HG02642 (cell line): ENCODE measurements at regions not wholly inside any gene's neighbourhood (a gene's known extent, or its start where the extent isn't known, plus 50 kb on each side); places are given as distances from the start of the nearest gene placed in this dataset.

Experiments used
- ATAC-seq: cut with Tn5 transposase; IDR thresholded peaks from one replicate; pipeline ENCODE4 v1.9.1; 2021; ENCODE audit warnings: mild to moderate bottlenecking; ENCODE audit not compliant: unreplicated experiment, poor library complexity

DNA sequence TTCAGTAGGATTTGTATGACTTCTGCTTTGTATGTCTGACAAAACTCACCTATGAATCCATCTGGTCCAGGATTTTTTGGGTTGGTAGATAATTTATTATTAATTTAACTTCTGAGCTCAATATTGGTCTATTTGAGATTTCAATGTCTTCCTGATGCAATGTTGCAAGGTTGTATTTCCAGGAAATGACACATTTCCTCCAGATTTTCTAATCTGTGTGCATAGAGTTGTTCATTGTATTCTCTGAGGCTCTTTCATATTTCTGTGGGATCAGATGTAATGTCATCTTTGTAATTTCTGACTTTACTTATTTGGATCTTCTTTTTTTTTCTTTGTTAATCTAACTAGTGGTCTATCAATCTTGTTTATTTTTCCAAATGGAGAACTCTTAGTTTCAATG is 584.7 kb upstream of the SETBP1 start:
- ATAC-seq, result no peak

DNA sequence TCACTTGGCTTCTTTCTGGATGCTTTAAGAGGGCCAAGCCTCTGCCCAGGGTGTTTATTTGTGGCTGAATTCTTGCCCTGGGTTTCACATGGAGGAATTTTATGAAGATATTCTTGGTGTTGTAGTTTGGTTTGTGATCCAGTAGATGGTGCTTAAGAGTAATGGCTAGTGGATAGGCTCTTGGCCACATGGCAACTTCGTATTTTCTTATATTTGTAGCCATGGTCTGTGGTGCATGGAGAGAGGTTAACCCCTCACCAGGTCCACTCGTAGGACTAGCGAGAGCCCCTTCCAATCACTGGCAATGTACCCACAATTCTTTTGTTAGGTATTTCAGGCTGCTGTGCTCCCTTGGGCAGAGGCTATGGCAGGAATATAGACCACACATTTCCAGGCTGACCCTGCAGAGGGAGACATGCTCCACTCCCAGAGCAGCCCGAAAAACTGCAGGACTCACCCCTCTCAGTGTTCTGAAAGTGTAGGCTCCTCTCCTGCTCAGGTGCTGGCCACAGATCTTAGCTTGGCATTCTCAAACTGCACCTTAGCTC is 582.1 kb upstream of the SETBP1 start:
- no peak for ATAC-seq

DNA sequence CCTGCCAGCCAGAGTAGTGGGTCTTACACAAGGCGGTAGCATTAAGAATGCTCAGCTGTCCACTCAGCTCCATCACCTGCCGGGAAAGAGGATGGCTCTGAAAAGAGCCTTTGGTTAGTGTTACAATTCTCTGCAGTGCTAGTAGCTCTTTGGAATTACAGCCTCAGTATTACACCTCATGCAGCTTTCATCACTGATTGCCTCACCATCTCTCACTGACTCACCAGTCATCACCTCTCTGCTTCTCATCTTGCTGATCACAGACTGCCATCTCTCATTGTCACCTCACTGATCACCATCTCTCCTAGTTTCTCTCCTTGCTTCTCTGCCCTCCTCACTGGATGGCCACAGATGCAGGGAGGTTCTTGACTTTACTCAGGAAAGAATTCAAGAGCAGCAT is 573.5 kb upstream of the SETBP1 start:
- ATAC-seq, result no peak

DNA sequence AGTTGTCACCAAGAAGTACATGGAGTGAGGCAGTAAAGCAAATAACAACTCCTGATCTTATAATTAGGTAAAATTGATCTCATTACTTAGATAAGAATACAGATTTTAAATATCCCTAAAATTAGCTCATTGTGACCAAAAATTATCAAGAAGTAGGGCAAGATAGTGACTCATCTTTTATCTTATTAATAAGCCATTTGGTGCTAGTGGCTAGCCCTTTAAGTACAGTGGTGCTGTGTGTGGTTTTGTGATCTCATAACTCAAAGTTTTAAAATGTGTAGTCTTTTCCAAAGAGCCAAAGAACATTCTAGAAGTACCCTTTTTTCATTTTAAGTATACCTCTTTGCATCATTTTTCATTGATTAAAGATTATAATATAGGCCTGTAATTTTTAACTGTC is 569.4 kb upstream of the SETBP1 start:
- no peak for ATAC-seq

DNA sequence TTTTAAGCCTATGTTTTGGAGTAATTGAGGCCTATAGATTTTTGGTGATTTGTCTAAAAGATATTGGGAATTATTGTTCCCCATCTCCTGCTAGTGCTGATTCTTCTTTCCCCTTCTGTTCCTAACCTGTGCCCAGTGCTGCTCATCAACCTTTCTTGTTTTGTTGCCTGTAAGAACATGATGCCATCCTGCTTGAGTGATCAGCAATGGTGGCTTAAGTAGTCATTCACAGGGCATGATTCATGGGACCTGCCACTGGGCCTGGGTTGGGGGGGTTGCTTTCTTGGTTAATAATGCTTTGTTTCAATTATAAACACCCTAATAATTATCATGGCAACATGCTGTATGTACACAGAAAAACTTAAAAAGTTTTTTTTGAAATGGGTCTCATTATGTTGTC is 562.9 kb upstream of the SETBP1 start:
- ATAC-seq, result no peak

DNA sequence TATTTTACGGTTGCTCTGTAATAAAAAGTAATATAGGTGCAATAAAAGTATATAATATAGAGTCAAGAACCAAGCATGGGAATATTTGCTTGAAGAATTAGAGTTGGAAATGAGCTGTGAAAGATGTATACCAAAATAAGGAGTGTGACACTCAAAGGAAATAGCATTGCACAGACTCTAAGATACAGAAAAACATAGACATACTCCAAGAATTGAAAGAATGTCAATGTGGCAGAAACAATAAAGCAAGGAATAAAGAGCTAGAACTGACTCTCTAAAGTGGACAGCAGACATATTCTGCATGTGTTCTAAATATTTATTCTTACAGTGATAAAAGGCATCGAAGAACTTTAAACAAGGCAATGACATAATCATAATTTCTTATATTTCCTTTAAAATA is 561.1 kb upstream of the SETBP1 start:
- ATAC-seq, result no peak

DNA sequence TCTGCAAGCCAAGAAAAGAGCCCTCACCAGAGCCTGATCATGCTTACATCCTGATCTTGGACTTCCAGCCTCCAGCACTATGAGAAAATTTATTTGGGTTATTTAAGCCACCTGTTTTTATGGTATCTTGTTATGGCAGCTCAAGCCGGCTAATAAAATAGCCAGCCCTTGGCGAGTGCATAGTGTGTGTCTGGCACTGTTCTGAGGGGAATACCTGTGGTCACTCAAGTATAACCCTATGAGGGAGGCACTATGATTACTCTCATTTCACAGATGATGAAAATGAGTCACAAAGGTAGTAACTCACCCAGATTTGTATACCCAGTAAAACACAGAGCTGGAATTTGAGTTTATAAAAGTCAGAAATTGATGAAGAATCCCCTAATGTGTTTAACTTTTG is 556.9 kb upstream of the SETBP1 start:
- peak; percentile 60 for ATAC-seq

DNA sequence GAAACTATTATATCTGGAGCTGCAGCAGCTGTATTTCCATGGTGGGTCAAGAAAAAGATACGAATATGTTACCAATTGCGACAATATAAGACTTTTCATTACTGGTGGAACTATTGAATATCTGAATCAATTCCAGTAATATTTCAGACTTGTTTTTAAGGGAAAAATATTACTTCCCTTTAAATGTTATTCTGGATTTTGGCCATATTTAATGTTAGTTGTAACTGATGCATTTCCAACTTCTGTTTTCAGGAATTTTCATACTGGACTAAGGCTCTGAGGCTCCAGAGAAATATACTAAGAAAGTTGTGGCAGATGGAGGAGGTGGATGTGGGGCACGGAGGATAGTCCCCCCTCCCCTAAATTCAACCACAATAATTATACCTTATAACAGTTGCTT is 555.2 kb upstream of the SETBP1 start:
- ATAC-seq, result no peak

DNA sequence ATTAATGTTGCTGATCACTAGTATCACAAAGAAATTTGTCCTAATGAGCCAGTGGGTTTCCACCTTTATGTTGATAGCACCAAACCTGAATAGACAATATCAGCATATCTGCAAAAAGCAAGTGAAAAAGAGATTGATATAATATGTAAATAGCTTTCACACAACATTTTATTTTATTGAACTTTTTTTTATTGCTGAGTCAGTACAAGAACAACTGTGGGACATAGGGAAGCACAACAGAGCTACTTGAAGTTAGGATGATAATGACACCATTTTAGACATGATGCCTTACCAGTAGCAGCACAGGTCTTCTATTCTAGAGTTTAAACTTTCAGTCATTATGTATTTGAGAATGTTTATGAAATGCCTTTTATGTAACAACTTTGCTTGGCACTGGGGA is 554.1 kb upstream of the SETBP1 start:
- ATAC-seq, result no peak

DNA sequence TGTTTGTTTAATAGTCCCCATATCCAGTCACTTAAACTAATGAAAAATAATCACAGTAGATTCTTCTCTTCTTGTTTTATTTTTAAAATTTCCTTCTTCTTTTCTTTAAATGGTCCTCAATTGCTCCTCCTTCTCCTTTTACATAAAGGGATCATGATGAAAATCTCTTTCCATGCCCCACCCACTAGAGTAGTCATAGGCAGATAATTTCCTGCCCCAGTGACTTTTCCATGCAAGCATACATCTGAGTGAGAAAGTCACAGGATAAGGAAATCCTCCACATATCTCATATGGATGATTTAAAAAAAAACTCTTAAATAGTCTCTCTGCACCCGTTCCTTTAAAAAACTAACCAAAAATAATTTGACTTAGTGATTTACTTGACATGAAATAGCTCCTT is 552.3 kb upstream of the SETBP1 start:
- no peak for ATAC-seq

DNA sequence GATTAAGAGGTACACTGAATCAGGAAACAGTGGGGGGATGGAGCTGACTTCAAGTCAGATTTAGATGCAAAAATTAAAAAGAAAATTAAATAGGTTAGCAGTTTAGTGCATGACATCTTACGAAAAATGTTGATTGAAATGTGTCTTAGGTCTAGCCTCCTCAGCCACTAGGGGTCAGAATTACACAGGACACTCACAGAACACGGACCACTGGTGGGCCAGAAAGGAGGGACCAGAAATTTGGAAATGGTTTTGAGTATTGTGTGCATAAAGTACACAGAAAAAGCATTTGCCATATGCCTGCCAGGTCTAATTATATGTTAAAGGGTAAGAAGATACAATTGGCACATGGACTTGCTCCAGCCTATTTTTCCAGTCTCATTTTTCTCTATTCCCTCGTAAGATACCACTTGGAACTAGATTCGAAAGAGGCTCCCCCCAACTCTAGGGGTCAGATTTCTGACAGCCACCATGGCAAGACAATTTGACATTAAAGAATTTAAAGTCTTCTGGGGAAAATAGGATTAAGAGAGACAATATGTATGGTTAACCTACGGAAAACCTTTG is 550.2 kb upstream of the SETBP1 start:
- ATAC-seq, result peak; percentile 76

DNA sequence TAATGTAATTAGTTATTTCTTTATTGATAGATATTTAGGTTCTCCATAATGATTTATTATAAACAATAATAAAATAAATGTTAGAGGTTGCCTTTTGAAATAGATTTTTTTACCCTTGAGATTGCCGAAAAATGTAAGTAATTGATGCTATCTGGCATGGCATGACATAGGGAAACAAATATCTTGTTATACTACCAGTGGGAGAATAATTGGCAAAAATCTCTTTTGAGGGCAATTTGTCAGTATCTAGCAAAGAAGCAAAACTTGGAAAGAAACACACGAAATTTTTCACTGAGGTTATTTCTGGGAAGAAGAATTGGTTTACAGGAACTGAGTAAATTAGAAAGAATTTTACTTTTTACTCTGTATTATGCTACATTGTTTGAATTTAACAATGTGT is 547.2 kb upstream of the SETBP1 start:
- ATAC-seq, result no peak

DNA sequence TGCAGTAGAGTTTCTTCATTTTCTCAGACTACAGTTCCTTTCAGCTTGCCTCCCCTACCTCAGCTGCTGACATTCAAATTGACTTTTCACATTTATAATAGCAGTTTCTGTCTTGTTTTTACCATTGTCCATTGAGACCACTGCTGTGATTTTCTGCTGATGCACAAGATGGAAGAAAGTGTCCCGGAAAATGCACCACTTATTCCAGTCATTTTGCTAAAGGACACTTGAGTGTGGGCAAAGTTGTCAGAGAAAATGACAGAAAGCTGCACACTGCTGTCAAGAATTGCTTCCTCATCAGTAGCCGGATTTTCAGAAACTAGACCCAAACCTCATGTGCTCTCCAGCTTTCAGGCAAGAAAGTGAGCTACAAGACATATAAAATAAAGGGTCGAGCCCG is 546.2 kb upstream of the SETBP1 start:
- ATAC-seq, result no peak

DNA sequence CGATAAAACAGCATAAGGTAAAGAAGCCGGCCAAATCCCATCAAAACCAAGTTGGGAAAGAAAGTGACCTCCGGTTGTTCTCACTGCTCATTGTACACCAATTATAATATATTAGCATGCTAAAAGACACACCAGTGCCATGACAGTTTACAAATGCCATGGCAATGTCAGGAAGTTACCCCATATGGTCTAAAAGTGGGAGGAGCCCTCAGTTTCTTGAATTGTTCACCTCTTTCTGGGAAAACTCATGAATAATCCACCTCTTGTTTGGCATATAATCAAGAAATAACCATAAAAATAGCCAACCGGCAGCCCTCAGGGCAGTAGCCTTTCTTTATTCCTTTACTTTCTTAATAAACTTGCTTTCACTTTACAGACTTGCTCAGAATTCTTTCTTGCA is 544.9 kb upstream of the SETBP1 start:
- ATAC-seq, result no peak

DNA sequence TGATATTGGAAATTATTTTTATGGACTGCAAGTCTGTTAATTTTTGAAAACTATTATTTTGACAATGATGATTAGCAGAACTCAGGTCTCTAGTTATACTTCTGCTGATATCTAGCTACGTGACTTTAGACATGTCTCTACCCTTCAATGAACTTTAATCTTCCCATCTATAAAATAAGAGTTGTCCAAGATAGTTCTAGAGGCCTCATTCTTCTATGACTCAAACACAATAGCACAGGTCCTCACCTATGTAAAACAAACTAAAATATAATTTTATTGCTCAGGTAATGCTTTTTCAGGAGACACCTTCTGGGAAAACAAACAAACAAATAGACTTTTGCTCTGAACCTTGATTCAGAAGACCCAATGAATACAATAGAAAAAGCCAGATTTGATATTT is 544.4 kb upstream of the SETBP1 start:
- no peak for ATAC-seq

DNA sequence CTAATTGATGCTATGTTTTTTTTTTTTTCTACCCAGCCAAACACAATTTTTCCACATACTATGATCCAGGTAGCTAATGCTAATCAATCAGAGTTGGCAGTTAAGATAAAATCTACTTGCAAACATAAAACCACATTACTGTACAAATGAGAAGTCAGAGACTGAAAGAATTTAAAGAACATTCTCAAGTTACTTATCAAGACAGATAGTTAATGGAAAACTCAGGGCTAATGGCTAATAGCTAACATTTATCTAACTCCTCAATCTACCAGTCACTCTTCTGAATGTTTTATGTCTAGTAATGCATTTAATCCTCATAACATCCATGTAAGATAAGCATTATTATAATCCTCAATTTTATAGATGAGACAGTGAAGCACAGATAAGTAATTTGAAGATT is 537.6 kb upstream of the SETBP1 start:
- ATAC-seq, result no peak

DNA sequence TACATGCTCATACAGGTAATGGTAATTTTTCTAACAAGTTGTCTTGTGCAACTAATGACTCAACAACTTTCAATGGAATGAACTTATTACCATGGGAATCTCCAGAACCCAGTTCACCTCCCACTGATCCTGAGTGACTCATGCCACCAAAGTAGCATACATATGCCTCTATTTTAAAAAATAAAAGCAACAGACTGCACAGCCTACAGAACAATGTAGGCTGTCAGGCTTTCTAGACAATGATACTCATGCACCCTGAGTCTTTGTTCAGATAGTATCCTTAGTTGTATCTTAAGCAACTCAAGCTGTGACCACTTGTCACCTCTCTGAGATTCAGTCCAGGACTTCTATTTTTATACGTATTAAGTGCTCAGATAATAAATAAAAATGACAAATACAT is 531.0 kb upstream of the SETBP1 start:
- ATAC-seq, result no peak

DNA sequence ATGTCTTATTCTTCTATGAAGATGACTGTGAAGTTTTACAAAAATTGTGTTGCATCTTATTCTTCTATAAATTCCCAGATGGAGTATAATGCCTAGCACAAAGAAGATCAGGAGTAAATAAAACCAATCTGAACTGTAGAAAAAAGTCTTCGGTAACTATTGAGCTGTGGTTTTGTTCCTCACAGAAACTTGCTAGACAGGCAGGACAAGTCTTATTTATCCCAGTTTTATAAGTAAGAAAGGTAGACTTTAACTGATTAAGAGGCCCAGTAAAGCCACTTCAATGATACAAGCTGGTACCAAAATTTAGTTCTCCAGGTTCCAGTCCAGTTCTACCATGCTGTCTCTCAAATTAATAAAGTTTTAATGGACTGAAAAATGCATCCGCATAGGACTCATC is 526.7 kb upstream of the SETBP1 start:
- no peak for ATAC-seq

DNA sequence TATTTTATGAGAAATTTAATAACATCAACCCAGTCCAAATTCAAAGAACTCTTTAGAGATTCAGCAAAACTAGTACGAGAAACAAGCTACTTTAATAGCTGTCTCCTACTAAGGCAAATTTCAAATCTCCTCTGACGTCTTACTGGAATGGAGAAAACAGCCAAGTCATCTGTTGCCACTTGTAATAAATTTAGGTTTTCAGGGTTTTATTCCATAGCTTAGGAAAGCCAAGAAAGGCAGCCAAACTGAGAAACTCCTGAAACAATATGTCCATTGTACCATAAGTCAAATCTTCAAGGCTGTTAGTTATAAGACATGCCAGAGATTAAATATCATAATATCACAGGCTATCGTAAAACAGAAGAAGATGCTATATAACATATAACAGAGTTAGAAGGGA is 524.6 kb upstream of the SETBP1 start:
- ATAC-seq, result no peak

DNA sequence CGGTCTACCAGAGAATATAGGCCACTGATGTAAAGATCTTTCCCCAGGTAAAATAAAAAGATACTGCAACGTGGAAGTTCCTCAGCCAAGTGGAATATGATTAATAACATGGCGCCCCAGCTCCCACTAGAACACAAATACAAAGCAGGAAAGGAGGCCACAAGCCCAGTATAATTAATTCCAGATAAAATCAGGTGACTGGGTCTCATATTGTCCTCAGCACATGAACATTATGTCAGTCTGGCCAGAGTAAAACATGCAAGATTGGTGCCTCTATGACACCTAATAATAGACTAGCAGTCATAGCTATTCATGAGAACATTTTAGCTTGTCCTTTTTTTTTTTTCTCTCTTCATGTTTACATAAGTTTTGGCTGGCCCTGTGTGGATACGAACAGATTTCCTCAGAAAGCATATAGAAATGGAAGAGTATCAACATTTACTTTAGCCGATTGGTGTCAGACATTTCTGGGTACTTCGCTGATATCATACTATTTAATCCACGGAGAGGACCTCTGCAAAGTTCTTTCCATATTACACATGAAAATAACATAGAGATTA is 523.8 kb upstream of the SETBP1 start:
- ATAC-seq, result no peak

DNA sequence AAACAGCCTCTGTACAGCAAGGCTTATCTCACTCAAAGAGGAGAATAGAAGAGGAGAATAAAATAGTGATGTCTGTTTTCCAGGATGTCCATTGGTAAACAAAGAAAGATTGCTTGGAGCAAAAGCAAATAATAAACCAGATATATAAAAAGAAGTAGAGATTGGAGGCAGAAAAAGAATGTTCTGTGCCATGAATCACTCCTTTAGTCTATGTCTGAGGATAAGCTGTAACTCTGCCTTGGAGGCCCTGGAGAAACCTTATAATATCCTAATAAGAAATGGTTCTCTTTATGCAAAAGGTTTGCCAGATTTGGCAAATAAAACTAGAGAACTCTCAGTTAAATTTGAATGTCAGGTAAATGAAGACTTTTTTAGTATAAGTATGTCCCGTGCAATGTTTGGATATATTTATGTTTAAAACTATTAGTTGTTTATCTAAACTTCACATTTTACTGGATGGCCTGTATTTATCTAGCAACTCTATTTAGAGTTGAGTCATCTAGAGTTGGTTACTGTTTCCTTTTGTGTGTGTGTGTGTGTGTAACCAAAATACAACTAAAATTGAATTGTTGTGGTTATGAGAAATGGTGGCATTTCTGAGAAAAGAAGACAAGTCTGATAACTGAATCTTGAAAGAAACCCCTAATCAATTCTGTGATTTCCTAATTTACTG is 510.3 kb upstream of the SETBP1 start:
- ATAC-seq, result no peak

DNA sequence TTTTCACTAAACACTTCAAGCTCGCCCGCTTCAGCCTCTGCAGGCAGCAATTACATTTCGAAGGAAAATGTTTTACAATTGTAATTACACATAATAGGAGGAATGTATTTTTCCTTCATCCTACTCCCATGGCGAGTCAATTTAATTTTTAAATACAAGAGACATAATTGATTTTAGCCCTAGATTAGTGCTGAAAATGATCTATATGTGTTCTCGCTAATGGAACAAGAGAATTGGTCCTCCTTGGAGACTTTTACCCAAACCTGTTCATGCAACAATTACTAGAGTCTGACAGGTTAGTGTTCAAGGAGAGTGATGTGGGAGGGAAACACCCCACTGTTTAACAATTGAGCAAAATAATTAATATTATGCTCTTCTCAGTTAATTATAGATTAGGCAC is 509.4 kb upstream of the SETBP1 start:
- ATAC-seq, result no peak
